GM06990 (cell line): ENCODE measurements at regions not wholly inside any gene's neighbourhood (a gene's known extent, or its start where the extent isn't known, plus 50 kb on each side); places are given as distances from the start of the nearest gene placed in this dataset.

ENCODE experiments used
- DNase-seq: peaks from one replicate; pipeline ENCODE4 v3.0.0-alpha.2; 2011; ENCODE audit not compliant: insufficient read length; ENCODE audit errors: extremely low read depth
- H3K27me3 ChIP-seq: replicated peaks from 2 replicates; pipeline ENCODE4 v1.6.0; 2011; ENCODE audit warnings: low read length; ENCODE audit not compliant: control insufficient read depth, insufficient read depth
- H3K36me3 ChIP-seq: 2 replicates; pipeline ENCODE4 v1.5.1; 2011; ENCODE audit warnings: low read length; ENCODE audit not compliant: control insufficient read depth, insufficient read depth
- H3K4me3 ChIP-seq: replicated peaks from 2 replicates; pipeline ENCODE4 v1.5.1; 2011; ENCODE audit warnings: low read depth, mild to moderate bottlenecking, control low read depth, low read length
- CTCF ChIP-seq: IDR thresholded peaks from 2 replicates; pipeline ENCODE4 v1.5.1; 2011; ENCODE audit warnings: low read length, control low read depth, mild to moderate bottlenecking, inconsistent platforms; ENCODE audit not compliant: insufficient read depth, poor library complexity, severe bottlenecking

GRCh38 chr4:14392378-14392777 is 609.9 kb upstream of the CPEB2 start:
- TF ChIP-seq CTCF = no peak
- Histone ChIP-seq H3K36me3 (no peaks in the 10 kb centered on the region), H3K4me3 (no peak overlapping the region), H3K27me3 (no peaks in the 10 kb centered on the region)
- no peak for DNase-seq

GRCh38 chr4:14396183-14396582 is 606.1 kb upstream of the CPEB2 start:
- Histone ChIP-seq H3K36me3 (no peaks in the 10 kb centered on the region), H3K4me3 (no peak overlapping the region), H3K27me3 (no peaks in the 10 kb centered on the region)
- no peak for TF ChIP-seq CTCF
- DNase-seq = no peak

- DNase-seq = no peak
- Histone ChIP-seq H3K4me3 (no peak overlapping the region), H3K36me3 (no peaks in the 10 kb centered on the region), H3K27me3 (no peaks in the 10 kb centered on the region)
- no peak for TF ChIP-seq CTCF
Measured at GRCh38 chr4:14399848-14400247, 602.4 kb upstream of the CPEB2 start.

- no peaks in the 10 kb centered on the region for H3K27me3 ChIP-seq
- no peak for TF ChIP-seq CTCF
- H3K36me3 ChIP-seq = no peaks in the 10 kb centered on the region
- DNase-seq = no peak
- no peak overlapping the region for H3K4me3 ChIP-seq
Measured at GRCh38 chr4:14400307-14400706, 602.0 kb upstream of the CPEB2 start.

- Histone ChIP-seq H3K4me3 (no peak overlapping the region), H3K36me3 (no peaks in the 10 kb centered on the region), H3K27me3 (no peaks in the 10 kb centered on the region)
- no peak for TF ChIP-seq CTCF
- DNase-seq = no peak
Measured at GRCh38 chr4:14403132-14403531, 599.1 kb upstream of the CPEB2 start.

- DNase-seq = no peak
Measured at GRCh38 chr4:14404730-14405129, 597.6 kb upstream of the CPEB2 start.

More at GRCh38 chr4:14404730-14405129, 597.6 kb upstream of the CPEB2 start:
- no peaks in the 10 kb centered on the region for H3K36me3 ChIP-seq
- H3K4me3 ChIP-seq = no peak overlapping the region
- H3K27me3 ChIP-seq = no peaks in the 10 kb centered on the region
- no peak for TF ChIP-seq CTCF
